Esophagus squamous epithelium (tissue), 5 donors: ENCODE measurements at regions not wholly inside any gene's neighbourhood (a gene's known extent, or its start where the extent isn't known, plus 50 kb on each side); places are given as distances from the start of the nearest gene placed in this dataset.

ENCODE experiments used
- DNase-seq: peaks from one replicate; lab custom pipeline; 2025; lab: John Stamatoyannopoulos, UW
- H3K27ac ChIP-seq, 4 donors: fragments of 200-600 bp; sonication (generic); one replicate each; pipeline ENCODE4 v1.5.1; 2016 to 2019; ENCODE audit warnings: mild to moderate bottlenecking in 1 of 4
- H3K27me3 ChIP-seq, 4 donors: fragments of 200-600 bp; sonication (generic); 1 replicate in 3 of 4; 2 replicates in 1 of 4; pipeline versions ENCODE4 v1.5.1 to v1.6.0; 2017 to 2021; ENCODE audit warnings: antibody characterized with exemption in 1 of 4
- H3K36me3 ChIP-seq, 3 donors: fragments of 200-600 bp; sonication (generic); one replicate each; pipeline ENCODE4 v1.5.1; 2016 to 2019
- H3K4me1 ChIP-seq, 3 donors: fragments of 200-600 bp; sonication (generic); one replicate each; pipeline ENCODE4 v1.5.1; 2017 to 2019
- H3K4me3 ChIP-seq, 4 donors: fragments of 200-600 bp; sonication (generic); 1 replicate in 3 of 4; 2 replicates in 1 of 4; pipeline ENCODE4 v1.5.1; 2016 to 2019; ENCODE audit warnings: mild to moderate bottlenecking in 2 of 4, moderate library complexity in 1 of 4
- H3K9me3 ChIP-seq, 3 donors: fragments of 200-600 bp; sonication (generic); one replicate each; pipeline ENCODE4 v1.5.1; 2016 to 2019
- CTCF ChIP-seq, 6 experiments: fragments of 450-650 bp in 4 of 6; fragments of 200-600 bp in 2 of 6; sonication (generic) in 2 of 6; IDR thresholded peaks; one replicate each; pipeline ENCODE4 v1.5.1; 2016 to 2019; ENCODE audit warnings: antibody characterized with exemption in 6 of 6, mild to moderate bottlenecking in 4 of 6, moderate library complexity in 4 of 6
- POLR2A ChIP-seq, 4 donors: fragments of 450-650 bp; IDR thresholded peaks; one replicate each; pipeline ENCODE4 v1.6.1; 2017; ENCODE audit warnings: antibody characterized with exemption in 4 of 4, mild to moderate bottlenecking in 4 of 4, moderate library complexity in 3 of 4
- WGBS, 2 donors: methylation state at CpG; one replicate each; pipeline ENCODE4 v1.1.5; 2018; 5-methylcytosine and 5-hydroxymethylcytosine counted together
- intact Hi-C: fragments of 100-400 bp; cut with DNase I; formaldehyde crosslinking; loops from one replicate; pipeline ENCODE4 v1.15.0; 2022
- donor health status: DM: yes; HTN: yes; CAD: no.

- Histone ChIP-seq H3K27me3 (peaks cover 0 to 9% (median 0%) of the 10 kb centered on the region in 4 donors), H3K36me3 (no peaks in the 10 kb centered on the region), H3K4me1 (no peaks in the 10 kb centered on the region), H3K4me3 (no peak overlapping the region), H3K9me3 (no peaks in the 10 kb centered on the region), H3K27ac (no peak overlapping the region)
- intact Hi-C loops: no loop called here
- WGBS, 2 donors: 75 to 81% methylated on average over 10 to 11 of the region's 11 CpGs
- no peak for DNase-seq
- TF ChIP-seq POLR2A (IDR thresholded peaks at IDR 0.05): no peak
- no peak for TF ChIP-seq CTCF (IDR thresholded peaks at IDR 0.05)
Observed at GRCh38 chr19:28981518-28981917, 231.4 kb downstream of the UQCRFS1 start.

DNA sequence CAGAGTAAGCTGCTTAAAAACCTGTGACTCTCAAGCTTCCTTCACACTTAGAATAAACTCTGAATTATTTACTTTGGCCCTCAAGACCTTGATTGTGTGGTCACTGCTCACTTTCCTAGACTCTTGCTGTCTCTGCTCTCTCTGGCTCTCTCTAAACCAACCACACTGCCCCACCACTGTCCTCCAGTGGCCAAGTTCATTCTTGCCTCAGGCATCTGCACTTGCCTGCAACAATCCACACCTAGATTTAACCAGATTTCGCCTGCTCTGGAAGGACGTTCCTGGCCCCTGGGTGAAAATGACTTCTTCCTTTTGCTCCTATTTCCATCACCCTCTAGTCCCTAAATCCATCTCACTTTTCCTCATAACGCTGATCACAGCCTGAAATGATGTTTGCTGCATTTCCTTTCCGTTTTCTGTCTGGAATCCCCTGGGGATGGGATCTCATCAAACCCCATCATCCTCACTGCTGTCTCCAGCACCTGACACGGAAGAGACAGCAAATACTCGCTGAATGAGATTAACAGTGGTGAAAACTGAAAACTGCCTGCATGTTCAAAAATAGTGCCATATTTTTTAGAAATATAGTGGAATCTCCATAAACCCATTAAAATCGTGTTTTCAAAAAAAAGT is 232.6 kb downstream of the UQCRFS1 start:
- H3K9me3 ChIP-seq: no peaks in the 10 kb centered on the region
- peaks cover 0 to 9% (median 0%) of the 10 kb centered on the region in 4 donors for H3K27me3 ChIP-seq
- H3K4me3 ChIP-seq: no peak overlapping the region
- intact Hi-C loops: no loop called here
- no peaks in the 10 kb centered on the region for H3K4me1 ChIP-seq
- WGBS, 2 donors: 33 to 48% methylated on average over 7 of the region's 7 CpGs
- H3K27ac ChIP-seq: no peak overlapping the region
- no peak for DNase-seq
- H3K36me3 ChIP-seq: no peaks in the 10 kb centered on the region
- TF ChIP-seq POLR2A (IDR thresholded peaks at IDR 0.05) (no peak), CTCF (IDR thresholded peaks at IDR 0.05) (no peak)

GRCh38 chr19:28977826-28978225 is 235.1 kb downstream of the UQCRFS1 start:
- H3K27ac ChIP-seq: no peak overlapping the region
- intact Hi-C loops: no loop called here
- 58 to 87% methylated on average over 3 to 5 of the region's 5 CpGs for WGBS, 2 donors
- DNase-seq: no peak
- TF ChIP-seq POLR2A (IDR thresholded peaks at IDR 0.05) (no peak), CTCF (IDR thresholded peaks at IDR 0.05) (no peak)
- H3K4me1 ChIP-seq: no peaks in the 10 kb centered on the region
- H3K4me3 ChIP-seq: no peak overlapping the region
- H3K36me3 ChIP-seq: no peaks in the 10 kb centered on the region
- H3K27me3 ChIP-seq: peaks cover 0 to 9% (median 0%) of the 10 kb centered on the region in 4 donors
- no peaks in the 10 kb centered on the region for H3K9me3 ChIP-seq

GRCh38 chr19:28972058-28972852 is 240.7 kb downstream of the UQCRFS1 start:
- TF ChIP-seq POLR2A (IDR thresholded peaks at IDR 0.05): no peak
- TF ChIP-seq CTCF (IDR thresholded peaks at IDR 0.05): no peak
- Histone ChIP-seq H3K9me3 (no peaks in the 10 kb centered on the region), H3K4me1 (no peaks in the 10 kb centered on the region), H3K27ac (no peak overlapping the region), H3K4me3 (no peak overlapping the region), H3K27me3 (no peaks in the 10 kb centered on the region), H3K36me3 (no peaks in the 10 kb centered on the region)
- 59 to 62% methylated on average over 2 to 4 of the region's 4 CpGs for WGBS, 2 donors
- intact Hi-C loops: no loop called here
- no peak for DNase-seq

GRCh38 chr19:28971513-28971912 is 241.4 kb downstream of the UQCRFS1 start:
- Histone ChIP-seq H3K4me3 (no peak overlapping the region), H3K4me1 (no peaks in the 10 kb centered on the region), H3K36me3 (no peaks in the 10 kb centered on the region), H3K9me3 (no peaks in the 10 kb centered on the region), H3K27me3 (no peaks in the 10 kb centered on the region), H3K27ac (no peak overlapping the region)
- intact Hi-C loops: no loop called here
- 60 to 84% methylated on average over 2 of the region's 2 CpGs for WGBS, 2 donors
- TF ChIP-seq CTCF (IDR thresholded peaks at IDR 0.05): no peak
- TF ChIP-seq POLR2A (IDR thresholded peaks at IDR 0.05): no peak
- no peak for DNase-seq
